ENCODE measurements at regions not wholly inside any gene's neighbourhood (a gene's known extent, or its start where the extent isn't known, plus 50 kb on each side); places are given as distances from the start of the nearest gene placed in this dataset.
"Not testable (repeated sequence)": the region's sequence is repeated elsewhere in the genome, so short reads cannot be mapped to it uniquely, and the experiment has no call there.

DNA sequence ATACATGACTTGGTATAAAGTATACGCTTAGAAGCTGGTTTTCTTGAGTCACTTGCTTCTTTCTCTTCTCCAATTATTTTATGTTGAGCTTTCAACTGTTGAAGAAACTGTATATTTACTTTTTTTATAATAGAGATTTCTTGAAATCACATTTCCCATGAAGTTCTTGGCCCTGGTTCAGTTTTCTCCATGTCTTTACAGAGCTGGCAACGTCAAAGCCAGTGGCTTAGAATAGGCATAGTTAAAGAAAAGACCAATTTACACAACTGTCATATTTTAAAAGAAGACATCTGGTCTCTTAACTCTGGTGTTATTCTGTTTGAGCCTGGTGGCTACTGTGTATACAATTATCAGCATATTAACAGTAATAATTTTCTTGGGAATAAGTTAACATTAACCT is 1249.3 kb downstream of the CDH12 start:
- DNase-seq, result no peak

DNA sequence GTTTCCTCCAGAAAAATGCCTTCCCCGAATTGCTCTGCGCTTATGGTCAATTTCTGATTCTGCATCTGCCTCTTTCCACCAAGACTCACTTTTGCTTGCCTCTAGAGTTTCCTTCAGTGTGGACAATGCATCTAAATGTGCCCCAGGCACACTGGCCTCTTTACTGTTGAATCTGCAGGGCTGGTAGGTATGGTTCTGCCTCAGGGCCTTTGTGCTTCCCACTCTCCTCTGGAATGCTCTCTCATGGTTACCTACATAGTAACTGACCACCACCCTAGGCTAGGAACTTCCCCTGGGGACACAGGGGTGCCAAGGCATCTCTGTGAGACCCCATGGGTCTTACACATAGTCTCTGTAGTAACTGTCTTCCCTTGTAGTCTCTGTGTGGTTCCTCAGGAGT is 1258.6 kb downstream of the CDH12 start:
- no peak for DNase-seq

DNA sequence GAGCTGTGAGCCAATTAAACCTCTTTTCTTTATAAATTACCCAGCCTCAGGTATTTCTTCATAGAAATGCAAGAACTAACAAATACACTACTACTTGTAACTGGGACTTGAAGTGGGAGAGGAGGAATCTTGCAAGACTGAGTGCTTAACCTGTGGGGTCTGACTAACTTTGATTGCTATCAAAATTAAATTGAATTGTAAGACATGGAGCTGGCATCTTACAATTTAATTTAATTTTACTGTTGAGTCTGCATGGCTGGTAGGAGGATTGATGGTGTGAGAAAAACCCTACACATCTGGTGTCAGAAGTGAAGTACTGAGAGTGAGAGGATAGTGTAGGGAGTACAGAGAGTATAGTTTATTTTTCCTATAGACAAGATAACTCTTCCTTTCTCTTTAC is 1259.9 kb downstream of the CDH12 start:
- no peak for DNase-seq

DNA sequence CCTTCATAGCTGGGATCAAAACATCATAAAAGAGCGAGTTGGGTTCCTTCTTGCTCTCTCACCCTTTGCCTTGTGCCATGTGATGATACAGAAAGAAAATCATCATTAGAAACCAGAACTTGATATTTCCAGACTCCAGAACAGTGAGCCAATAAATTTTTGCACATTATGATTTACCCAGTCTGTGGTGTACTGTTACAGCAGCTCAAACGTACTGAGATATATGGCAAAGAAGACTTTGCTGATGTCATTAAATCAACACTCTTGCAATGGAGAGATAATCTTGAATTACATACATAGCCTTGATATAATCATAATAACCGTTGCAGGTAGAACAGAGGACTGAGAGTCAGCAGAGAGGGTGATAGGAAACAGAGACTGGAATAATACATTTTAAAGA is 1271.6 kb downstream of the CDH12 start:
- DNase-seq, result no peak

DNA sequence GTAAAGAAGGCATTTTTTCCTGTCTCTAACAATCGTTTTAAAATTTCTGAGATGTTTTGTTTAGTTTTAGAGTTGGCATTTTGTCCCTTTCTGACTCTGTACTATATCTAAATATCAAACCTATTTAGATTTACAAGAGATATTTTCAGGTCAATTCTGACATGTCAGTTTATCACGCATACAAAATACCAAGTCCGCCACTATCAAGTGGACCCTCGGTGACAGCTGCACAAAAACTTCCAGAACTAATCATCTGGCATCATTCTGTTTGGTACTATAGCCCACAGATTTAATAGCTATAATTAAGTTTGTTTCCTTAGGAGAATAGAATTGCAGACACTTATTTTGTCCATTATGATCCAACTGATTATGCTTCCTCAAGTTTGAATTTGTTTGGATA is 1278.2 kb downstream of the CDH12 start:
- DNase-seq, result no peak

DNA sequence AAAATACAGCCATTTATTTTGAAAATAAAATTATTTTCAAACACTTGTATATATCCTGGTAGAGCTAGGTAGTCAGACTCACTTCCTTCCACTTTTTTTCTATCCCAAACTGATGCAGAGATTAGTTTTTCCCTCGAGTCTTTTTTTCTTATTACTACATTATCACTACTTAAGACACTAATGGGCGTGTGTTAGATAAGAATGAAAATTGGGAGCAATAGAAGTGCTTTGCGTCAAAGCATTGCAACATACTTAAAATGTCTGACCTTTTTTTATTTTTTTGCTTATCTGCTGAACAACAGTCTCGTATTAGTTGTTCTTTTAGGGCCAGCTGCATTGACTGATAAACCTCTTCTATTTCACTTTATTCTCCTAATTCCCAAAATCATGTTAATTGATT is 1278.7 kb downstream of the CDH12 start:
- DNase-seq, result peak; percentile 14

DNA sequence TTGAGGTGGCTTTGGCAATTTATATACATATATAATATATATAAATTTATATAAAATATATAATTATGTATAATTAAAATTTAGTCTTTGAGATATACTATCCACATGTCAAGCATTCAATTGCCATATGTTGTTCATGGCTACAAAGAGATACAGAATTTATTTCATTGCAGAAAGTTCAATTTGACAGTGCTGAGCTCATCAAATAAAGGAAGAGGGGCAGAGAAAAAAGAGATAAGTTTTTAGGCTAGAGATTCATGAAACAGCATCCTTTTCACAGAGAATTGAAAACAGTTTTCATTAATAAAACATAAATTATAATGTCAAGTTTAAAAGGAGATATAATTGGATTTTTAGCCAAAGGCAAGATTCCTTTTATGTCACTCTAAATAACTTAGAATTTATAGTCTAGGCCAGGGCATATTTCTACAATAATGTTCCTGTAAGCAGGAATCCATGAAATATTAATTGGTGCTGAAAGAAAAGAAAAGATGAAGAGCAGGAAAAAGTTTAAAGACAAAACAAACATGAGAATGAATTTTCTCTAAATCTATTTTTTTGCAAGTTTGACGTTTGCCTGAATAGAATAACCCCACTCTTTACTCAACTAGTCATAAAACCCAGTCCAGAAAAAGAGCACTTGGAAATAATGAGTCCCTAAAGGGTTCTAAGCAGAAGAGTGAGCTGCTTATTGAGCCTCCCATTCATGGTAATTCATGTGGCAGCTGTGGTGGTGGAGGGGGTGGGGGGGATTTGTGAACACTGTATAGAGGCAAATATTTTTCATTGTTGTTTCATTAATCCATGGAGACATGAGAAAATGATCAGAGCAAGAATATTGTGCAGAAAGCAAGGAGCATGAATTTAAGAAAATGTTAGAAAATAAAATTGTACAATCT is 1279.5 kb downstream of the CDH12 start:
- no peak for DNase-seq

DNA sequence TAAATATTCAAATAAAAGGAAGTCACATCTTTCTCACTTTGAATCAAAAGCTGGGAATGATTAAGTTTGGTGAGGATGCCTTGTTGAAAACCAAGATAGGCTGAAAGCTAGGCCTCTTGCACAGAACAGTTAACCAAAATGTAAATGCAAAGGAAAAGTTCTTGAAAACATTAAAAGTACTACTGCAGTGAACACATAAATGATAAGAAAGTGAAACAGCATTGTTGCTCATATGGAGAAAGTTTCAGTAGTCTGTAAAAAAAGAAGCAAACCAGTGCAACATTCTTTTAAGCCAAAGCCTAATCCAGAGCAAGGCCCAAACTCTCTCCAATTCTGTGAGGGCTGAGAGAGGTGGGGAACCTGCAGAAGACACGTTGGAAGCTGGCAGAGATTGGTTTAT is 1281.9 kb downstream of the CDH12 start:
- DNase-seq, result not testable (repeated sequence)

DNA sequence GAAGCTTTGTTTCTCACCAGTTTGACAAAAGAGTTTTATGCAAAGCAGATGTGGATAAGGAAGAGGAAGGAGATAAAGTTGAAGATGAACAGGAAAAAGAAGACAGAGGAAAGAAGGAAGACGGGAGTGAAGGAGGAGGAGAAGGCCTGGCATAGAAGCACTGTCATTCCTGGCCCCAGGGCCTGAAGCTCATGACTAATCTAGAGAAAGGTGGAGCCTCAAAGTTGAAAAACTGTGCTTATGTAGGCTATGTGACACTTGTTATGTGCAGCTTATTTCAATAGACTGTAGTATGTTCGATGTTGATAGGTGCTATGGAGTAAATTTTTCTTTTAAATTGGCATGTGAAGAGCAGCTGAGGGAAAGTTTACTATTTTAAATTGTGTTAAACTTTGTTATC is 1294.0 kb downstream of the CDH12 start:
- not testable (repeated sequence) for DNase-seq

DNA sequence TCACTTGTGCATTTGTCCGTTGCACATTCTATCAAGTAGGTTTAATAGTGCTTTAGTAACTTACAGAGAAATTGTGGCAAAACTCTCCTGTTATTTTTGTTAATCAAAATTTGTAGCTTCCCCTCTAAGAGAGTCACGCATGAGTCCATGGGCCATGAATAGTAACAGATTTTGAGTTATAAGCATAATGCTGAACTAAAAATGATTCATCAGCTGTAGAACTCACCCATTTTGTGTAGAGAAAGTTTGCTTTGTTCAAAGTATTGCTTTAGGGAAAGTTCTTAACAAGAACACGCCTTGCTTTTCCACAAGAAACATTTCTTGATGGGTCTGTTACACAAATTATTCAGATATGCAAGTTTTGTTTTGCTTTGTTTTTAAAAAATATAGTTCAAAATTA is 1300.9 kb downstream of the CDH12 start:
- not testable (repeated sequence) for DNase-seq

DNA sequence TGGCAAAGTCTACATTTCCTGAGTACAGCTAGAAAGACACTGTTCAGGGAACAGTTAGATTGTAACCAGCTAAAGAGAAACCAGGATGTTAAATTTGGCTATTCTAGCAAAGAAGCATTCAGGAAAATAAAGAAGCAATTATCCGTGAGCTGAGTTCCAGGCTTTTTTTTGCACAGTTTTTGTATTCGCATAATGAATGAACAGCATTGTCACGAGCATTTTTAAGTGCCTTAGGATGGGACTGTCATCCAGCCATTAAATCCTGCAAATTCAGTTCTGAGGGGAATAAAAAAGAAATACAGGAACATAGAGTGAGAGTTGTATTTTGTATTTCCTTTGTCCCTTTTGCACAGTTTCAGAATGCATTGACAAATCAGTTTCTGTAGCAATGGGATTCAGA is 1302.2 kb downstream of the CDH12 start:
- not testable (repeated sequence) for DNase-seq

DNA sequence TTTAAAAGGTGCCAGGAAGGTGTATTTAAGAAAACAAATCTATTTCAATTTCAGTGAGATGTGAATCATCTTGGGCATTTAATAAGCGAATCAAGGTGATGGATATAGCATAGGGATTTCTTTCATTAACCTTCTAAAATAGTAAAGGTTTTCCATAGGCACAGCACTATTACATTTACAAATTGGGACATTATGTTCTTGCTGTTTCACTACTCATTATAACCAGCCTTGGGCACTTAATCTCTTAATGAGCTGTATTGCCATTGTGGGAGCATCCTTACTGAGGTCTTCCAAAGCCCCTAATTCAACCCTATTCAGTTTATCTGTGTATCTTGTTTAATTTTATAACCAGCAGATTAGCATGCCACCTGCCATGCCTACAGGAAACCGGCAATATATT is 1305.5 kb downstream of the CDH12 start:
- not testable (repeated sequence) for DNase-seq

DNA sequence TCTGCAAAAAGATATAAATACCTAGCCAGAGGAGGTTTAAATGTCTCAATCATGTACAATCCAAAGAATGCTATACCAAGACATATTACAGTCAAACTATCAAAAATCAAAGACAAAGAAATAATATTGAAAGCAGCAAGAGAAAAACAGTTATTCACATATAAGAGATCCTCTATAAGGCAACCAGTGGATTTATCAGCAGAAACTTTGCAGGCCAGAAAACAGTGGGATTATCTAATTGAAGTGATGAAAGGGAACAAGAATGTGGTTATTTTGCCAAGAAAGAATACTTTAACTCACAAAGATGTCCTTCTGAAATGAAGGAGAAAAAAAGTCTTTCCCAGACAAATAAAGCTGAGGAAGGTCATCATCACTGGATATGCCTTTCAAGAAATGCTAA is 1318.0 kb downstream of the CDH12 start:
- not testable (repeated sequence) for DNase-seq

DNA sequence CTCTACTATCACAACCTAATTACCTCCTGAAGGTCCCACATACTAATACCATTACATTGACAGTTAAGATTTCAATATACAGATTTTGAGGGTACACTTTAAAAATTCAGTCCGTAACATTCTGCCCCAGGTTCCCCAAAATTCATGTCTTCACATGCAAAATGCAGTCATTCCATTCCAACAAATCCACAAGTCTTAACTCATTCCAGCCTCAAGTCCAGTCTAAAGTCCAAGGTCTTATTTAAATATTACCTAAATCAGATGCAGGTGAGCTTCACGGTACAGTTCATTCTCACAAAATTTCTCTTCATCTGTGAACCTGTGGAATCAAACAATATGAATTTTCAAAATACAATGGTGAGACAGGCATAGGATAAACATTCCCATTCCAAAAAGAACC is 1332.0 kb downstream of the CDH12 start:
- not testable (repeated sequence) for DNase-seq

DNA sequence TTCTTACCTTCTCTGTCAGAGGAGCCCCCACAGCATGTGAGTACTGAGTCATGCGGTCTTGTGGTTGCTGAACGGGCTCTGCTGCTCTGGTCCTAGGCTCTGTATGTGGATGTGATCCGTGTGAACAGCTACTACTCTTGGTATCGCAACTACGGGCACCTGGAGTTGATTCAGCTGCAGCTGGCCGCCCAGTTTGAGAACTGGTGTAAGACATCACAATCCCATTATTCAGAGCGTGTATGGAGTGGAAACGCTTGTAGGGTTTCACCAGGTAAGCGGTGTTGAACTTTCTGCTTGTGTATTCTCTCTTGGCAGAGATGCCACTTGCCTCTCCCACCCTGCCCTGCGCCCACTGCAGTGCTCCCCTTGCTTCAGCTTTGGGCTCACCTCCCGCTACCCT is 1356.2 kb downstream of the CDH12 start:
- not testable (repeated sequence) for DNase-seq

DNA sequence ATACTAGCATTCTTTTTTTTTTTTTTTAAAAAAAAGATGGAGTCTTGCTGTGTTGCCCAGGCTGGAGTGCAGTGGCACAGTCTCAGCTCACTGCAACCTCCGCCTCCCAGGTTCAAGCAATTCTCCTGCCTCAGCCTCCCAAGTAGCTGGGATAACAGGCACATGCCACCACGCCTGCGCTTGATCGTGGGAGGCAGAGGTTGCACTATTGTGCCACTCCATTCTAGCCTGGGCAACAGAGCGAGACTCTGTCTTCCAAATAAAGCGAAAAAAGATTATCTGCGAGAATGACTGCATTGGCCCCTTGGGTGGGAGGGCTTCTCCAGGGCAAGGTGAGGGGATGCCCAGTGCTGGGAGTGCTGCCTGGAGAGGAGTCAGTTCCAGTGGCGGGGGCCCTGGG is 1357.1 kb downstream of the CDH12 start:
- not testable (repeated sequence) for DNase-seq

DNA sequence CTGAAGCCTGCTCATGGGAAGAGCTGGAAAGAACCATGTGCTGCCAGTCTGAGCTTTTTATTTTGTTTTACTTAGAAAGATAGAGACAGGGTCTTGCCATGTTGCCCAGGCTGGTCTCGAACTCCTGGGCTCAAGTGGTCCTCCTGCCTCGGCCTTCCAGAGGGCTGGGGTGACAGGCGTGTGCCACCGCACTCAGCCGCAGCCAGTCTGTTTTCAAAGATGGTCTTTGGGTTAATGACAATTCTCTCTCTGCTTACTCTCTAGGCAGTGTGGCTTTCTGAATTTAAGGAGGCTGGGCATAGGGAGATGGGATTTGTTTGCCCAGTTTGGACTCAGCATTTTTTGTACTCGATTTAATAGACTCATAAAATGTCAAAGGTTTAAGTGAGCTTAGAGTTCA is 1357.9 kb downstream of the CDH12 start:
- not testable (repeated sequence) for DNase-seq

DNA sequence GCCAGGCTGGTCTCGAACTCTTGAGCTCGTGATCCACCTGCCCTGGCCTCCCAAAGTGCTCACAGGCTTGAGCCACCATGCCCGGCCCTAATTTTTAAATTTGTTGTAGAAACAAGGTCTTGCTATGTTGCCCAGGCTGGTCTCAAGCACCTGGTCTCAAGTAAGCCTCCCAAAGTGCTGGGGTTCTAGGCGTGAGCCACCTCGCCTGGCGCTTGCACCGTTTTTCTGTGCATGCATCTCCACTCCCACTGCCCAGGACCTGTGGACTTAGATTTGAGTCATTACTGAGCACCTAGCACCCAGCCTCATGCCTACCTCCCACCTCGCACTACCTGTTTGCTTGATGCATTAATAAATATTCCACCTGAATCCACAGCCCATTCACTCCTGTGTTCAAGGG is 1359.1 kb downstream of the CDH12 start:
- not testable (repeated sequence) for DNase-seq

DNA sequence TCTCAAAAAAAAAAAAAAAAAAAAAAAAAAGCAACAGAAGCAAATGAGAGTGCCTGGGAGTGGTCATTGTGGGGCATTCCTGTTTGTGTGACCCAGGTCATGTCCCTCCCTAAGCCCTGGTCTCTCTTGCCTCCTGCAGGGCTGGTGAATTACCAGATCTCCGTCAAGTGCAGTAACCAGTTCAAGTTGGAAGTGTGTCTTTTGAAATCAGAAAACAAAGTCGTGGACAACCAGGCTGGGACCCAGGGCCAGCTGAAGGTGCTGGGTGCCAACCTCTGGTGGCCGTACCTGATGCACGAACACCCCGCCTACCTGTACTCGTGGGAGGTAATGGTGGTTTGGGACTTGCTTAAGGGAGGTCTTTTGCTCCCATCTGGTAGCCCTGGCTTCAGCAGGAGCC is 1362.0 kb downstream of the CDH12 start:
- not testable (repeated sequence) for DNase-seq

DNA sequence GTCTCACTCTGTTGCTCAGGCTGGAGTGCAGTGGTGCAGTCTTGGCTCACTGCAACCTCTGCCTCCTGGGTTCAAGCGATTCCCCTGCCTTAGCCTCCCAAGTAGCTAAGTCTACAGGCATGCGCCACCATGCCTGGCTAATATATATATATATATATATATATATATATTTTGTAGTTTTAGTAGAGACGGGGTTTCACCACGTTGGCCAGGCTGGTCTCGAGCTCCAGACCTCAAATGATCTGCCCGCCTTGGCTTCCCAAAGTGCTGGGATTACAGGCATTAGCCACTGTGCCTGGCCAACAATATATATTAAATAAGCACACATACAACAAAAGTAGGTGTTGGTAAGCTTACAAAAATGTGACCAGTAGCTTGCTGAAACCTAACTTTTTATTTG is 1364.3 kb downstream of the CDH12 start:
- DNase-seq, result not testable (repeated sequence)

DNA sequence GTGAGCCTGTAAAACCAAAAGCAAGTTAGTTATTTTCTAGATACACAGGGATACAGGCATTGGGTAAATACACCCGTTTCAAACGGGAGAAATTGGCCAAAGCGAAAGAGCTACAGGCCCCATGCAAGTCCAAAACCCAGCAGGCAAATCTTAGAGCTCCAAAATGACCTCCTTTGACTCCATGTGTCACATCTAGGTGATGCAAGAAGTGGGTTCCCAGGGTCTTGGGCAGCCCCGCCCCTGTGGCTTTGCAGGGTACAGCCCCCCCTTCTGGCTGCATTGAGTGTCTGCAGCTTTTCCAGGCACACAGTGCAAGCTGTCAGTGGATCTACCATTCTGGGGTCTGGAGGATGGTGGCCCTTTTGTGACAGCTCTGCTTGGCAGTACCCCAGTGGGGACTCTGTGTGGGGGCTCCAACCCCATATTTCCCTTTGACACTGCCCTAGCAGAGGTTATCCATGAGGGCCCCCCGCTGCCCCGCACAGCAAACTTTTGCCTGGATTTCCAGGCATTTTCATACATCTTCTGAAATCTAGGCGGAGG is 1367.6 kb downstream of the CDH12 start:
- DNase-seq, result not testable (repeated sequence)

DNA sequence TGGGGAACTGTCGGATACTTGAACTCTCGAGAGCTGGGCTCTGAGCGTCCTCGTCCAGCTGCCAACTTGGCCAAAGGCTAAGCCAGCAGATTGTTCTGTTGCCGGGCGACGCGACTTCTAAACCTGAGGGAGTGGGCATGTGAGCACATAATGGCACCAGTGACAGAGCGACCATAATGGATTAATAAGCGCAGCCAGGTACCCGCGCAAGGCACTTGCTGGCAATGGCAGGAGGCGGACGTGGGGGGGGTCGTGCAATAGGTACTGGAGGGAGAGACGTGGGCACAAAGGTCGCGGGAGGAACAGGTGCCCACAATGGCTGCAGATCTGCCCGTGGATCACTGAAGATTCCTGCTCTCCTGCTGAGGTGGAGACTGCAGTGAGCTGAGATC is 1368.7 kb downstream of the CDH12 start:
- DNase-seq, result not testable (repeated sequence)

DNA sequence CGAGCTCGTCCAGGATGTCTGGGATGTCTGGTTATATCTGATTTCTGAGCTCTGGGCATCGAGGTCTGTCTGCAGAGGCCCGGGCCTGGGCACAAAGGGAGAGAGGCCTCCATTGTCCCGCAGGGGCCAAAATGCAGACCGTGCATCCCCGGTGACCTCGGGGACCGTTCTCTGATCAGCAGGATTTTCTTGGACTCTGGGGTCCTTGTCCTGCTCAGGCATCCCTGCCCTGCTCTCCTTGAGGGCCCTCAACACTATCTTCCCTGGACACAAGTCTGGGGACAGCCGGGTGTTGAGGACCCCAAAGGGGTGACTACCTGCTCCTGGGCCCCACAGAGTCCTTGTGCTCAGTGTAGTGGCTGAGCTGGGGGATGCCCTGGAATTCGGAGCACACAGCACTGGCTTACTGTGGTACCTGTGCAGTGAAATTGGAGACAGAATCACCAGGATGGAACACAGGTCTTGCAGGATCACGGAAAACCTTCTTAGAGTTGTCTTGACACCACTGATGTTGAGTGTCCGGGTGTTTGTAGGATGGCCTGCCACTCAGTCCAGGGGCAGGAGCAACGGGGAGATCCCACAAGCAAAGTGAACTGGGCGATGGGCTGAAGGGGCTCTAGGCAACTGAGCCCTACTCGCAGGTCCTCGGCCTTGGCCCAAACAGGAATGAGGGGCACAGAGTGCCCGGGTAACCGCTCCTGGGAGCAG is 1369.2 kb downstream of the CDH12 start:
- not testable (repeated sequence) for DNase-seq
